ENCODE measurements at regions not wholly inside any gene's neighbourhood (a gene's known extent, or its start where the extent isn't known, plus 50 kb on each side); places are given as distances from the start of the nearest gene placed in this dataset.

DNA sequence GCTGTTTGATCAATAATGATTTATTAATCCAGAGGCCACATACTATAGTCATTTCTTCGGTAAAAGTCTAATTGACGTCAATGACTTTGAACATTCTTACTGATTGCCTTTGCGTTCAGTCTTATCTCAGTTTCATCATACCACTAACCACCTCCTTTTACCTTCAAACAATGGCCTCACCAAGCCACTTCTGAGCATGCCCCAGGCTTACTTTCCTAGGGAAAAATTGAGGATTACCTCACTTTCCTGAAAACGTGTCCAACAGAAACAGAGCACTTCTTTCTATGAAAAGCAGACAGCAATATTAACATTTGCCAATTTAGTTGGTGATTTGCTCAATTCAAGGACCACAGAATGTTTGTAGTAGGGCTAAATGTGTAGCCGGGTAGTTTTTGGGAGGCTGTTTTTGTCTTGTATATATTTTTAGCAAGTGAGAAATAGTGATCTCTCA, 157.6 kb downstream of the KLF5 start:
- Histone ChIP-seq H3K4me1 (peaks cover 12% of the 10 kb centered on the region), H3K27me3 (ENCODE audit: low read depth) (no peaks in the 10 kb centered on the region), H3K9me3 (no peaks in the 10 kb centered on the region), H3K36me3 (replicated peaks) (no peaks in the 10 kb centered on the region), H3K4me3 (no peak overlapping the region)
- in situ Hi-C loops (cut with MboI; ENCODE audit: low sequenced_read_pairs): no loop called here
- DNase-seq (ENCODE audit: low spot score in 2 of 2): peak; percentile 9 to 14

DNA sequence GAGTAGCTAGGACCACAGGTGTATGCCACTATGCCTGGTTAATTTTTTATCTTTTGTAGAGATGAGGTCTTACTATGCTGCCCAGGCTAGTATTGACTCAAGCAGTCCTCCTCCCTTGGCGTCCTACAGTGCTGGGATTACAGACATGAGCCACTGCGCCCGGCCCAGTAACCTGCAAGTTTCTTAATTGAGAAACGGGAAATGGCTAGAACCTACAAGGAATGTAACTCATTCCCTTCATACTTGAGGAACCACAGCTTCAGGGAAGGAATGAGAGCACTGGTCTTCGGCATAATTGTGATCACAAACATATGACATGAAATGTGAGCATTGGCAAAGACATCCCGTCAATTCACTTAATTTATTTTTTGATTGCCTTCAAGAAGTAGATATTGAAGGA, 157.0 kb downstream of the KLF5 start:
- no peaks in the 10 kb centered on the region for H3K36me3 ChIP-seq (replicated peaks)
- H3K4me3 ChIP-seq: no peak overlapping the region
- no peaks in the 10 kb centered on the region for H3K9me3 ChIP-seq
- peaks cover 12% of the 10 kb centered on the region for H3K4me1 ChIP-seq
- no peaks in the 10 kb centered on the region for H3K27me3 ChIP-seq (ENCODE audit: low read depth)
- in situ Hi-C loops (cut with MboI; ENCODE audit: low sequenced_read_pairs): no loop called here
- no peak for DNase-seq (ENCODE audit: low spot score in 2 of 2)

DNA sequence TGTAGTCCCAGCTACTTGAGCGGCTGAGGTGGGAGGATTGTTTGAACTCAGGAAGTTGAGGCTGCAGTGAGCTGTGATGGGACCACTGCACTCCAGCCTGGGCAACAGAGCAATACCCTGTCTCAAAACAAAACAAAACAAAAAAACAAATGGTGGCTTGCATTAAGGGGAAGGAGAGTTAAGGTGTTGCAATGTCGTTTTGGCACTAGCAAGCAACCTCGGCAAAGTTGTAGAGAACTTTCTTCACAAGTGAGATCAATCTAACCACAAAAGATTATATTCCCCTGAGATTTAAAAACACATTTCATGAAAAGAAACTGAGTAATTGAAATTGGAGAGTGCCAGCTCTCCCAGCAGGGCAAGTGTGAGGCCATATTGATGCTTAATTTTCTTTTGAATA, 153.7 kb downstream of the KLF5 start:
- Histone ChIP-seq H3K4me3 (no peak overlapping the region), H3K9me3 (no peaks in the 10 kb centered on the region), H3K36me3 (replicated peaks) (no peaks in the 10 kb centered on the region), H3K27me3 (ENCODE audit: low read depth) (no peaks in the 10 kb centered on the region), H3K4me1 (peaks cover 12% of the 10 kb centered on the region)
- no peak for DNase-seq (ENCODE audit: low spot score in 2 of 2)
- in situ Hi-C loops (cut with MboI; ENCODE audit: low sequenced_read_pairs): no loop called here

DNA sequence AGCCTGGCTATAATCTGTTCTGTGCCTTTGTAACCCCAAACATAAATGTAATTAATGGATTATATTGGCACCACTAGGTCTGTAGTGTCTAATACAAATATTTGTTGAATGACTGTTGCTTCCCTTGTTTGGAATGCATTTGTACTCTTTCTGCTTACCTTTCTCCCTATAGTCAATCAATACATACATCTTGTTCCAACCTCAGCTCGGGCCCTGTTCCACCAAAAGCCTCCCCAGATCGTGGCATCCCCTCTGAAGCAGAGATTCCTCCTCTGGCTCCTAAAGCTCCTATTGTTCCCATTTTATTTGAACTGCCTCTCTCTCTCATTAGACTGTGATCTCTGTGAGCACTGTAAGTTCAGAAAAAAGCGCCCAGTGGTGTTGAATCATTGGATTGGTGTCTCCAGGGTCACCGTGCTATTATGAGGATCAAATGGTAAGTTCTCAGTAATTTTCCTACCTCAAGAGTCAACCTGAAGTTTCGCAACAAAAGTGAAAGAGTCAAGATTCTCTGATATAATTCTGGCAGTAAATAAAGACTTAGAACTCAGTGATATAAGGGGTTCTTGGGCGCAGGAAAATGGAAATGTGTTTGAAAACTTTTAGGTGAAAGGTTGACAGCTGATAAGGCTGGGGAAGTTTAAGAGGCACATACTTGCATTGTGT, 151.5 kb downstream of the KLF5 start:
- Histone ChIP-seq H3K36me3 (replicated peaks) (no peaks in the 10 kb centered on the region), H3K4me3 (no peak overlapping the region), H3K27me3 (ENCODE audit: low read depth) (no peaks in the 10 kb centered on the region), H3K9me3 (no peaks in the 10 kb centered on the region), H3K4me1 (peaks cover 7% of the 10 kb centered on the region)
- DNase-seq (ENCODE audit: low spot score in 2 of 2): no peak
- in situ Hi-C loops (cut with MboI; ENCODE audit: low sequenced_read_pairs): no loop called here

DNA sequence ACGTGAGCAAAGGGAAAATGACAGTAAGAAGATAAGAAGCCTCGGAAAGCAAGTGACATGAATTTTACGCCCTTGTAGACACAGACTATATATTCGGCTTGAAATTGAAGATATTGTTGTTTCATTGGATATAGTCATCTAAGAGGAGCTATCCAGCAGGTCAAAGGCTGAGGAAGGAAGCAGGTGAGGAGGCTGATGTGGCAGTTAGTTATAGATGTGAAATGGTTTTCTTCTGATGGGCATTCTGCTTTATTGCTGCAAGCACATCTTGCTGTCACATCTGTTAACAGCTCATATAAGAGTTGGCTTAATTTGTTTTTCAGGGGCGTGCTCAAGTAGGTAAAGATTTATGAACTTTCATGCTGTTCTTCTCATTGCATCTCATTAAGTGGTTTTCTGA, 146.1 kb downstream of the KLF5 start:
- no peak for DNase-seq (ENCODE audit: low spot score in 2 of 2)
- Histone ChIP-seq H3K27me3 (ENCODE audit: low read depth) (no peaks in the 10 kb centered on the region), H3K36me3 (replicated peaks) (no peaks in the 10 kb centered on the region), H3K9me3 (no peaks in the 10 kb centered on the region), H3K4me3 (no peak overlapping the region), H3K4me1 (no peaks in the 10 kb centered on the region)
- in situ Hi-C loops (cut with MboI; ENCODE audit: low sequenced_read_pairs): no loop called here

DNA sequence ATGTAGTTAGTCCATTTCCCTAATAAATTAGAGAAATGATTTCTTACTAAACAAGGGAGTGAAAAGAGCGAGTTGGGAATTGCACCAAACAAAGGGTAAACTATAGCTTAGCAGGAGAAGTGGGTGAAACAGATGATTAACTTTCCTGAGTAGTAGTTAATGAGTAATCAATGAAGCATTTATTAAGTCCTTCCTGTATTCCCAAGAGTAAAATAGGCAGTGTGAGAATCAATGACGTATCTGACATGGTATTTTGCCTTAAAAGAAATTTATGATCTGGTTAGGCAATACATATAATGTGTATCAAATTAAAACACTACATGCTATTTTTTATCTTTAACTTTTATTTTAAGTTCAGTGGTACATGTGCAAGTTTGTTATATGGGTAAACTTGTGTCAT, 142.8 kb downstream of the KLF5 start:
- DNase-seq (ENCODE audit: low spot score in 2 of 2): no peak
- no peak overlapping the region for H3K4me3 ChIP-seq
- H3K27me3 ChIP-seq (ENCODE audit: low read depth): no peaks in the 10 kb centered on the region
- no peaks in the 10 kb centered on the region for H3K9me3 ChIP-seq
- no peaks in the 10 kb centered on the region for H3K36me3 ChIP-seq (replicated peaks)
- in situ Hi-C loops (cut with MboI; ENCODE audit: low sequenced_read_pairs): no loop called here
- H3K4me1 ChIP-seq: no peaks in the 10 kb centered on the region

DNA sequence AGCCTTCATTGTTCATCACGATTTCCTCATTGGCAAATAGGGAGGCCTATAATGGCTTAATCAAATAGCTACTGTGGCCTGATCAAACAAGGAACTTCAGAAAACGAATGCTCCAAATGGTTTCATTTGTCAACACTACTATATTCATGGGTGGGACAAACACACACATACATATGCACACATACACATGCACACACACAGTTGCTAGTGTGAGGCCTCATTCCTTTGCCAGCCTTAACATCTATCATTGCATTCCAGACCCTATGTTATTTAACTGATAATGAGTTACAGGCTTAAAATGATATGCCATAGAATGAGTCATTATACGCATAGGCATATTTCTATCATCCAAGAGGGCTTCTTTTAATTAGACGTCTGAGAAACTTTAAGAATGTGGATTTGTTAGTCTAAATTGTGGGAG, 140.2 kb downstream of the KLF5 start:
- H3K4me1 ChIP-seq: peaks cover 5% of the 10 kb centered on the region
- H3K36me3 ChIP-seq (replicated peaks): no peaks in the 10 kb centered on the region
- DNase-seq (ENCODE audit: low spot score in 2 of 2): no peak
- H3K4me3 ChIP-seq: no peak overlapping the region
- in situ Hi-C loops (cut with MboI; ENCODE audit: low sequenced_read_pairs): no loop called here
- no peaks in the 10 kb centered on the region for H3K27me3 ChIP-seq (ENCODE audit: low read depth)
- no peaks in the 10 kb centered on the region for H3K9me3 ChIP-seq

DNA sequence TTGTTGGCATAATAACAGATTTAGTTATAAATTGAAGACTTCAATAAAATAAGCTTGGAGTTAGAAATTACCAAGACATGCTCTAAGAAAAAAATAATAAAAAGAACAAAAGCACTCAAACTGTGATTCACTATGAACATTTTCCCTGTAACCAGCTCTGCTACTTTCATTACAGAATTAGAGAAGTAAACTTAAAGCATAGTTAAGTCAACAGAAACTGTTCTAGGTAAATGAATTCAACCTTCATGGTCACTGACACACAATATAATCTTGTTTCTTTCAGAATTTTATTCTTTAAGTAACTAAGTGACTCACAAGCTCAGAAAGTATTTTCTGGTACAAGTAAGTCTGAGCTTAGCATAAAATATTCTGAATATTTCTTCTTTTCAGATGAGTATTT, 136.3 kb downstream of the KLF5 start:
- Histone ChIP-seq H3K4me3 (no peak overlapping the region), H3K9me3 (no peaks in the 10 kb centered on the region), H3K27me3 (ENCODE audit: low read depth) (no peaks in the 10 kb centered on the region), H3K36me3 (replicated peaks) (no peaks in the 10 kb centered on the region), H3K4me1 (peaks cover 7% of the 10 kb centered on the region)
- in situ Hi-C loops (cut with MboI; ENCODE audit: low sequenced_read_pairs): no loop called here
- peak in 1 of 2 experiments; percentile 34 for DNase-seq (ENCODE audit: low spot score in 2 of 2)

DNA sequence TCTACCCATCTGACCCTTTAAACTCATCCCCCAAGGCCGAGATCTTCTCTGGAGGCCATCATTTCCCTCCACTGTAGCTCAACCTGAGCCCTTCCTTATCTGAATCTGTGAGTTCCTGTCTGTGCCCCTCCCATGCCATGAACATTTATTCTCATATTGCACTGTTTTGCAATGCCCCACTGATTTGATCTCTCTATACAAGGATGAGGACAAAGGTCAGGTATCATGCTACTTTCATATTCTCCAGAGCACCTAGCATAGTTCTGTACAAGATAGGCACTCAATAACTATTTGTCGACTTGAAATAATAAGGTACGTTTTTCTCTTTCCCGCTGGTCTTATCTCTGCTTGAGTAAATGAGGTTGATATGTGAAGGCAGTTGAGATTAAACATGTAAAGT, 135.5 kb downstream of the KLF5 start:
- in situ Hi-C loops (cut with MboI; ENCODE audit: low sequenced_read_pairs): no loop called here
- H3K4me3 ChIP-seq: no peak overlapping the region
- no peaks in the 10 kb centered on the region for H3K27me3 ChIP-seq (ENCODE audit: low read depth)
- no peaks in the 10 kb centered on the region for H3K9me3 ChIP-seq
- H3K4me1 ChIP-seq: peaks cover 13% of the 10 kb centered on the region
- no peak for DNase-seq (ENCODE audit: low spot score in 2 of 2)
- H3K36me3 ChIP-seq (replicated peaks): no peaks in the 10 kb centered on the region

DNA sequence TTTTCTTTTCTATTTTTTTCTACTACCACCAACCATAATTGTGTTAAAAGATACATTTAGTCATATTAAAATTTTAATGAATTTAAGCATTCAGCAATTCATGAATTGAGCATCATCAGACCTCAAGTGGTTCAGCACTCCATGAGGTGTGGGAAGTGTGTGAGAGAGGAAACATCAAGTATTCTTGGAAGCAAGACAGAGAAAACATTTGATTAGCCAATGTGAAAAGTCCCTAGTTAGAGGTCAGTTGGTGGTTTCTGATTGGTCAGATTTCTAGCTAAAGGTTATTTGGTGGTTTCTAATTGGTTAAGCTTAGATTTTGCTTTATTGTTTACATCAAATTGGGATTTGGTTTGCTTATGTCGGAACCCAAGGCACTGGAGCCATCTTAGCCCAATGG, 134.7 kb downstream of the KLF5 start:
- Histone ChIP-seq H3K4me1 (peaks cover 13% of the 10 kb centered on the region), H3K27me3 (ENCODE audit: low read depth) (no peaks in the 10 kb centered on the region), H3K4me3 (no peak overlapping the region), H3K36me3 (replicated peaks) (no peaks in the 10 kb centered on the region), H3K9me3 (no peaks in the 10 kb centered on the region)
- in situ Hi-C loops (cut with MboI; ENCODE audit: low sequenced_read_pairs): no loop called here
- no peak for DNase-seq (ENCODE audit: low spot score in 2 of 2)

DNA sequence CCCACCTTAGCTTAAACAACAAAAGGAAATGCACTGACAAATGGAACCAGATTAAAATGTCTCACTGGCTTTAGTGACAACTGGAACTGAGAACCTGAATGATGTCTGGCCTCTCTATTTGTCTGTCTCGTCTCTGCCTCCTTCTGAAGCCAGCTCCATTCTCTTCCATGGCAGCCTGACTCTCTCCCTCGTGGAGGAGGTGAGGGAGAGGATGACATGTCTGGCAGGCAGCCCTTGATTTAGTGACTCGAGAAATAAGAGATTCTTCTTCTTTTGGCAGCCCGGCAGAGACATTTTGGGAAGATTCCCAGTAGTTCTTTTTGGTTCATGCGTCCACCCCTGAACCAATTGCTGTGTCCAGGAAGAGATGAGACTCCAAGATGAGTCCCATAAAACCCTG, 131.7 kb downstream of the KLF5 start:
- no peak for DNase-seq (ENCODE audit: low spot score in 2 of 2)
- no peak overlapping the region for H3K4me3 ChIP-seq
- in situ Hi-C loops (cut with MboI; ENCODE audit: low sequenced_read_pairs): no loop called here
- no peaks in the 10 kb centered on the region for H3K27me3 ChIP-seq (ENCODE audit: low read depth)
- no peaks in the 10 kb centered on the region for H3K36me3 ChIP-seq (replicated peaks)
- no peaks in the 10 kb centered on the region for H3K9me3 ChIP-seq
- H3K4me1 ChIP-seq: peaks cover 12% of the 10 kb centered on the region

DNA sequence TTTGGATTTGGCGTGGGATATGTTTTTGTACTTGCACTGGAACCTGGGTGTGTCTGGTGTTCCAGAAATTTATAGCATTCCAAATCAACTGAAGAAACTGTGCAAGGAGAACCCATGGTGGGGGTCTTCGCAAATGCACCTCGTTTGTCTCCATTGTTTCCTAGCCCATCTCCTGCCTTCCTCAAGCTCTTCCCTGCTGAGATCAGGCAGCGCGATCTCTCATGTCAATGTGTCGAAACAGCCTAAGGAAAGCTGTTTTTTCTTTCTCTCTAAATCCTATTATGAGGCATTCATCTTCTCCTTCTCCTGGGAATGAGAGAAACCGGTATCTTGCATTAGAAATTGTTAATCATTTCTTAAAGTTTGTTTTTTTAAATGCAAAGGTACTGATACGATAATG, 131.0 kb downstream of the KLF5 start:
- Histone ChIP-seq H3K27me3 (ENCODE audit: low read depth) (no peaks in the 10 kb centered on the region), H3K4me3 (no peak overlapping the region), H3K9me3 (no peaks in the 10 kb centered on the region), H3K36me3 (replicated peaks) (no peaks in the 10 kb centered on the region), H3K4me1 (peaks cover 7% of the 10 kb centered on the region; the same call in 1 of the 2 replicates)
- no peak for DNase-seq (ENCODE audit: low spot score in 2 of 2)
- in situ Hi-C loops (cut with MboI; ENCODE audit: low sequenced_read_pairs): no loop called here

DNA sequence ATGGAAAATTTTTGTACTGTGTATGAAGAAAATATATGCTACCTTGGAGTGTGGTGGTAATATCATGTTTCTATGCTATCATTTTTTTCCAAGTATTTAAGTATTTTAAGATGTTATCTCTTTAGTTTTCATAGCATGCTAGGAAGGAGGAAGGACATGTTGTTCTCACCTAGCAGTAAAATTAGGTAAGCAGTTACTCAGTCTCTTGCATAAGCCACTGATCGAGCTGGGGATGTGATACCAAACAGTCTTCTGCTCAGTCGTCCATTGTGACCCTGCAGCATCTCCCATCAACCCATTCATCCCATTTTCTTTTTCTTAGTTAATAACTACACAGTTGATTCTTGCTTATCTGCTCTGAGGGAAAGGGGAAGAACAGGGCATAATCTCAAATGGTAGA, 130.6 kb downstream of the KLF5 start:
- no peaks in the 10 kb centered on the region for H3K36me3 ChIP-seq (replicated peaks)
- no peak overlapping the region for H3K4me3 ChIP-seq
- no peaks in the 10 kb centered on the region for H3K27me3 ChIP-seq (ENCODE audit: low read depth)
- in situ Hi-C loops (cut with MboI; ENCODE audit: low sequenced_read_pairs): no loop called here
- H3K4me1 ChIP-seq: peaks cover 7% of the 10 kb centered on the region; the same call in 1 of the 2 replicates
- DNase-seq (ENCODE audit: low spot score in 2 of 2): no peak
- H3K9me3 ChIP-seq: no peaks in the 10 kb centered on the region

DNA sequence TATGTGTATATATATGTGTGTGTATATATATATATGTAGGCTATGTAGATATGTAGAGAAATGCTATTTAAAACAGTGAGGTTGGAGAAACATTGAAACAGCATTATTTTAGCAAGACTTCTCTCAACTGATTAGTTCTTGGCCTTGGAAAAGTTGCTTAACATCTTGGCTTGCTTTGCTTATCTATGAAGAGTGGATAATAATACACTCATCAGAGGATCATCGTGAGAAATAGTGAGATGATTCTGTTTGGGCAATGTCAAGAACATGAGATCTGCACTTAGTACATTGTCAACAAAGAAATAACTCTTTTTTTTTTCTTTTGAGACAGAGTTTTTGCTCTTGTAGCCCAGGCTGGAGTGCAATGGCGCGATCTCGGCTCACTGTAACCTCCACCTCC, 128.3 kb downstream of the KLF5 start:
- Histone ChIP-seq H3K27me3 (ENCODE audit: low read depth) (no peaks in the 10 kb centered on the region), H3K36me3 (replicated peaks) (no peaks in the 10 kb centered on the region), H3K9me3 (no peaks in the 10 kb centered on the region), H3K4me1 (peaks cover 7% of the 10 kb centered on the region; the same call in 1 of the 2 replicates), H3K4me3 (no peak overlapping the region)
- no peak for DNase-seq (ENCODE audit: low spot score in 2 of 2)
- in situ Hi-C loops (cut with MboI; ENCODE audit: low sequenced_read_pairs): no loop called here

DNA sequence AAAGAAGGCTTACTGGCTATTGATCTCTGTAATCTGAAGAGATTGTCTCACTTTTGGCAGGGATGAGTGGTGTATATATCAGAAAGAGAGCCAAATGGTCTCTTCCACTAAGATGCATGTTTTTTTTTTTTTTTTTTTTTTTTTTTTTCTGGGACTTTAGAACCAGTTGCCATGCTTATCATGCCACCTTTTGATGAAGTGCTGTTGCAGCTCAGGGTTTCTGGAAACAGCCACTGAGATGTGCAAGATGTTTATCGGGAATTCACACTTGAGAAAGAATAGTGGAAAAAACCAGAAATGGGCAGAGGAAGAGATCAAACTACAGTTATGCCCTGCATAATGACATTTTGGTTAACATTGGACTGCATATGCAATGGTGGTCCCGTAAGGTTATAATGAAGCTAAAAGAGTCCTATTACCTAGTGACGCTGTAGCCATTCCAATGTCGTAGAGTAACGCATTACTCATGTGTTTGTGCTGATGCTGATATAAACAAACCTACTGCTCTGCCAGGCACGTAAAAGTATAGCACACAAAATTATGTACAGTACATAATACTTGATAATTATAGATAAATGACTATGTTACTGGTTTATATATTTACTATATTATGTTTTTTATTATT, 121.0 kb downstream of the KLF5 start:
- Histone ChIP-seq H3K27me3 (ENCODE audit: low read depth) (no peaks in the 10 kb centered on the region), H3K9me3 (no peaks in the 10 kb centered on the region), H3K4me3 (no peak overlapping the region), H3K36me3 (replicated peaks) (no peaks in the 10 kb centered on the region), H3K4me1 (no peaks in the 10 kb centered on the region)
- in situ Hi-C loops (cut with MboI; ENCODE audit: low sequenced_read_pairs): no loop called here
- no peak for DNase-seq (ENCODE audit: low spot score in 2 of 2)
